Retinal pigment epithelial cell (primary cell): ENCODE measurements at regions not wholly inside any gene's neighbourhood (a gene's known extent, or its start where the extent isn't known, plus 50 kb on each side); places are given as distances from the start of the nearest gene placed in this dataset.
"Not testable (repeated sequence)": the region's sequence is repeated elsewhere in the genome, so short reads cannot be mapped to it uniquely, and the experiment has no call there.

Source experiments
- DNase-seq: peaks from one replicate; pipeline ENCODE4 v3.0.0-alpha.2; 2010; ENCODE audit warnings: low read depth
- H3K4me3 ChIP-seq: 2 replicates; pipeline ENCODE4 v1.5.1; 2011; ENCODE audit warnings: mild to moderate bottlenecking, low read length, control low read depth, moderate library complexity
- CTCF ChIP-seq: conservative IDR thresholded peaks from 2 replicates; pipeline ENCODE4 v1.5.1; 2011; ENCODE audit warnings: low read depth, low read length, control low read depth, inconsistent platforms

- no peak for TF ChIP-seq CTCF
- DNase-seq = no peak
- H3K4me3 ChIP-seq = no peak overlapping the region
Observed at GRCh38 chr4:83906561-83906960, 370.7 kb downstream of the GPAT3 start.

DNA sequence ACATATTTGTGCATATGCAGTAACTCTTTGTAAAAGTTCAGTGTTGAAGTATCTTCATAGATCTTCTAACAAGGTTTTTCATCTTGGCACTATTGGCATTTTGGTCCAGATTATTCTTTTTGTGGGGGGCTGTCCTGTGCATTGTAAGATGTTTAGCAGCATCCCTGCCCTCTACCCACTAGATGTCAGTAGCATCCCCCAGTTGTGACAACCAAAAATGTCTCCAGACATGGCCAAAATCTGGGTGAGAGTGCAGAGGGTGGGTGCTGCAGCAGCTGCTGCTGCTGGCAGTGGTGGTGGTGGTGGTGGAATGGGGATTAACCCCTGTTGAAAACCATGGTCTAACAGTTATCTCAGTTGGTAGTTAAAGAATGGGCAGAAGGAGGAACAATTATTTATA is 370.0 kb downstream of the GPAT3 start:
- no peak for DNase-seq

DNA sequence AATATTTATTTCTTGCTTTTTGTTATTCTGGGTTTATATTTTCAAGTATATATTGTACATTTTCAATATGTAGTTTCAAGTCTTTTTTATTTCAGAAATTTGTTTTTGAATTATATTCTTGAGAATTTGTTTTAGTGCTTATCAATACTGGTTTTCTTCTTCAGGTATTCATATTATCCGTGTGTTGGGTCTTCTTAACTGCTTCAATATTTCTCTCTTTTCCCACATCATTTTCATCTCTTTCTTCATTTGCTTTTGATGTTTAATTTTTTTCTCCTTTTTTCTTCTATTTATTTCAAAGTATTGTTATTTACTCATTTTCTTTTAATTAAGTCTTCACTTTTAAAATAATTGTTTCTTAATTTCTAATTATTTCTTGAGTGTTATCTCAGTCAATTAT is 367.8 kb downstream of the GPAT3 start:
- not testable (repeated sequence) for H3K4me3 ChIP-seq, DNase-seq

More for the DNA sequence above, 370.0 kb downstream of the GPAT3 start:
- no peak overlapping the region for H3K4me3 ChIP-seq
- TF ChIP-seq CTCF = peak; percentile 41

GRCh38 chr4:83894831-83895230 is 358.9 kb downstream of the GPAT3 start:
- TF ChIP-seq CTCF = no peak
- no peak for DNase-seq

DNA sequence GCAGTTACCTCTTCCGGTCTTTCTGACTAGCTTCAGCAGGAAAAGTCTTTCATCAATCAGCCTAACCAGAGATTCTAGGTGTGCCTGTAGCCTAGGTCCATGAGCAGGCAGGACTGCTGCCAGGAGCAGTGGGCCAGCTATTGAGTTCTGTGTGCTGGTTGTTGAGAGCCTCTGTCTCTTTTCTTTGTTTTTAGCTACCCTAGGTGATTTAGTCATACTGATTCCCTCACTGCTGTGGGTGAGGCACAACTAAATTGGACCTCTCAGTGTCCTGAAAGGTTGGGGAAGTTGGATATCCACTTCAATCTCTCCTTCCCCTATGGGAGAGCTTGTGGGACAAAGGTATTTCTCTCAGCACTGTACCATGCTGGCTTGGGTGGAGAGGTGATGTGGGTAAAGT is 354.9 kb downstream of the GPAT3 start:
- no peak for DNase-seq
- no peak overlapping the region for H3K4me3 ChIP-seq
- TF ChIP-seq CTCF = no peak

More at GRCh38 chr4:83894831-83895230, 358.9 kb downstream of the GPAT3 start:
- no peak overlapping the region for H3K4me3 ChIP-seq

- DNase-seq = peak; percentile 8
- no peak overlapping the region for H3K4me3 ChIP-seq
- TF ChIP-seq CTCF = no peak
Observed at GRCh38 chr4:83890231-83890630, 354.3 kb downstream of the GPAT3 start.

DNA sequence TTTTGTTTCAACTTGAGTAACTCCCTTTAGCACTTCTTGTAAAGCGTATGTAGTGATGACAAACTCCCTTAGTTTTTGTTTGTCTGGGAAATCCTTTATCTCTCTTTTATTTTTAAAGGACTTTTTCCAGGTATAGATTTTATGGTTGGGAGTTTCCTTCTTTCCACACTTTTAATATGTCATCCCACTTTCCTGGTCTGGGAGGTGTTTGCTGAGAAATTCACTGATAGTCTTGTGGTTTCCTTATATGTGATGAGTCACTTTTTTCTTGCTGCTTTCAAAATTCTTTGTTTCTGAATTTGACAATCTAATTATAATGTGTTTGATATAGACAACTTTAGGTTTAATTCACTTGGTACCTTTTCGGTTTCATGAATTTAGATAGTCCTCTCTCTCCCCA is 353.9 kb downstream of the GPAT3 start:
- no peak for TF ChIP-seq CTCF

More for the DNA sequence above, 353.9 kb downstream of the GPAT3 start:
- no peak for DNase-seq
- no peak overlapping the region for H3K4me3 ChIP-seq
